ENCODE measurements at regions not wholly inside any gene's neighbourhood (a gene's known extent, or its start where the extent isn't known, plus 50 kb on each side); places are given as distances from the start of the nearest gene placed in this dataset.

- TF ChIP-seq TFDP1 (CRISPR knock-in tag; IDR thresholded peaks at IDR 0.05; ENCODE audit: borderline replicate concordance): no peak; the same call in 1 of the 2 replicates
- TF ChIP-seq AGO1 (IDR thresholded peaks at IDR 0.05; ENCODE audit: low read depth, low read length, poor library complexity, severe bottlenecking): no peak
- no peak for TF ChIP-seq ZNF33A (CRISPR knock-in tag; IDR thresholded peaks at IDR 0.05; ENCODE audit: borderline replicate concordance)
- no peak; the same call in 1 of the 2 replicates for TF ChIP-seq ZNF501 (CRISPR knock-in tag; IDR thresholded peaks at IDR 0.05)
- no peak for TF ChIP-seq TIGD3 (CRISPR knock-in tag; IDR thresholded peaks at IDR 0.05; ENCODE audit: borderline replicate concordance)
- TF ChIP-seq ZNF496 (CRISPR knock-in tag; IDR thresholded peaks at IDR 0.05; ENCODE audit: insufficient replicate concordance): no peak
- TF ChIP-seq ZNF841 (CRISPR knock-in tag; IDR thresholded peaks at IDR 0.05; ENCODE audit: borderline replicate concordance): no peak
- TF ChIP-seq ETV5 (CRISPR knock-in tag; IDR thresholded peaks at IDR 0.05; ENCODE audit: borderline replicate concordance): peak; percentile 92
- TF ChIP-seq ZBTB26 (CRISPR knock-in tag; IDR thresholded peaks at IDR 0.05; ENCODE audit: borderline replicate concordance): peak; percentile 63; the same call in 1 of the 2 replicates
- TF ChIP-seq ZNF382 (CRISPR knock-in tag; IDR thresholded peaks at IDR 0.05; ENCODE audit: borderline replicate concordance): no peak
- TF ChIP-seq ZNF713 (CRISPR knock-in tag; IDR thresholded peaks at IDR 0.05): no peak
- no peak for TF ChIP-seq DNMT3B (CRISPR knock-in tag; conservative IDR thresholded peaks at IDR 0.05)
- no peak for TF ChIP-seq MBNL3 (CRISPR knock-in tag; conservative IDR thresholded peaks at IDR 0.05)
- TF ChIP-seq ZNF207 (IDR thresholded peaks at IDR 0.05; ENCODE audit: borderline replicate concordance): no peak
- TF ChIP-seq ZNF275 (CRISPR knock-in tag; IDR thresholded peaks at IDR 0.05; ENCODE audit: borderline replicate concordance): no peak
- peak in 1 of 2 experiments; percentile 59; a peak in 2 of 4 replicates for TF ChIP-seq KLF16 (CRISPR knock-in tag; IDR thresholded peaks at IDR 0.05)
Observed at GRCh38 chr3:177516158-177517011, 319.1 kb upstream of the TBL1XR1 start (continued).
